ENCODE measurements at regions not wholly inside any gene's neighbourhood (a gene's known extent, or its start where the extent isn't known, plus 50 kb on each side); places are given as distances from the start of the nearest gene placed in this dataset.

DNA sequence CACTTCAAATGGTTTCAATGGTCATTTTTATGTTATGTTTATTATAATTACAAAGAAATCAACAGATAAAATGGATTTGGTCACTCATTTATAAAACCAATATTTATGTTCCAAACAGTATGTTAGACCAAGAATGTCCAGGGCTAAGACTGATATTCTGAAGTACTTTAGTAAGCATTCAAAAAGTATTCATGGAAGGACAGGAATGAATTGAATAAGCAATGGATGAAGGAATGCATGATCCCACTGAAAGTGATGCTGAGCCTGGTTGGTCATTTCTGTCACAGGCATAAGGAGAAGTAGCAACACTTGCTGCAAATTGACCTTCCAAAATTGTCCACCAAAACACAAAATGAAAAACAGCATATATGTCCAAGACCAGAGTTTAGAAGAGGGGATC lies 189.0 kb upstream of the CELF2 start:
- DNase-seq (ENCODE audit: low read depth in 2 of 2), result no peak

DNA sequence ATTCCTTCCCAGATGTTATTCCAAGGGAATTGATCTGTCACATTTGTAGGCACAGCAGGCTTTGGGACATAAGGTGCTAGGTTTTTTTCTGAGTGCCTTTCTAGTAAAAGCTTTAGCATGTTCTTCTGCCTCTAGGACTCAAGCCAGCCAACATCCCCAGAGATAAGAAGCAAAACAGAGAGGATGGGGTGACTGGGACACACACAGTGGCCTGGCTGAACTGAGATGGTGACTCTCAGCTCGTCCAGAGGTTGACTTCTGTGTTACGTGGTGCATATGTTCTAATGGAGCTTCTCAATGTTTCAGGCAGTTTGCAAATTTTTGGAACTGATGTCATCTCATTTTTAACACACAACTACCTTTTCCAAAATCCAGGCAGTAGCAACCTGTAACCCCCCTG lies 188.1 kb upstream of the CELF2 start:
- no peak for DNase-seq (ENCODE audit: low read depth in 2 of 2)

DNA sequence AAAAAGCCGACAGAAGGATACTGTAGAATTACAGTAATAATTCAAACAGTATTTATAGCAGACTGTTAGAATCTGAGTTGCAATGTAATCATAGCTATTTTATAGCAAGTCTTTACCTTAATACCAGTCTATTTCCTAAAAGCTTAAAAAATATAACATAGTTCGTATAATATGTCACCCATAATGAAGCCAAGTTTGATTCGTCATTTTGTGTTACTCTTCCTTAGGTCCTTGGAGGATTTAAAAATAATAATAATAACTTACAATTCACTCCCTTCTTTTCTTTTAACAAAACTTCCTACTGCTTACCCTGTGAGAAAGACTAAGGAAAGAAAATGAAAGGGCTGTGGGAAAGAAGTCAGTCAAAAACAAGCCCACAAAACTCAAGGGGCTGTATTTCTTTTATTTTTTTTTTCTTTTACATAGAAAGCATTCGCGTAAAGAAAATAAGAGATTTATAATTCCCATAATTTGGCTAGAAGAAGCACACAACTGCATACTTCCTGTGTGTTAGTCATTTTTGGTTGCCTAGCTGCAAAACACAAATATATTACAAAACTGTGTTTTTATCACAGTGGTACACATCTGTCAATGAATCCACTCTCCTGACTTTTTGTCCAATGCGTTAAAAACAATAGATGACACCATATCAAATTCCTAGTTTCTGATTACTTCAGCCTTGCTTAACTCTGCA lies 187.2 kb upstream of the CELF2 start:
- DNase-seq (ENCODE audit: low read depth in 2 of 2), result peak; percentile 94 to 96

DNA sequence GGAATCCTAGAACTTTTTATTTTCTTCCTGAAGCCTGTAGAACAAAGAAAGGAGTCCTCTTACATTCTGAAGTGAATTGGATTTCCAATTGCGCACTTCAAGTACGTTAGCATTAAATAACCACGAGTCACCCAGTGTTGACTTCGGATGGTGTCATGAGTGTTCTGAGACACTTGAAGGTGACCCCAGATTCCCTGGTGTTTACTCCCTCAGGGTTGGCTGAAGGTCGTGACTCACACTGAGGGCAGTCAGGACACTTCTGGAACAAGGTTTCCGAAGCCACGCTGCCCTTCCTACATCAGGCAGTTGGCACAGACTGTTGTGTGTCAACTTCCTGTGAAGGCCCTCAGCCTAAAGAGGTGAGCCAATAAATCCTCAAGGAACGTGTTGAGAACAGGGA lies 186.6 kb upstream of the CELF2 start:
- peak; percentile 30 to 96 for DNase-seq (ENCODE audit: low read depth in 2 of 2)

DNA sequence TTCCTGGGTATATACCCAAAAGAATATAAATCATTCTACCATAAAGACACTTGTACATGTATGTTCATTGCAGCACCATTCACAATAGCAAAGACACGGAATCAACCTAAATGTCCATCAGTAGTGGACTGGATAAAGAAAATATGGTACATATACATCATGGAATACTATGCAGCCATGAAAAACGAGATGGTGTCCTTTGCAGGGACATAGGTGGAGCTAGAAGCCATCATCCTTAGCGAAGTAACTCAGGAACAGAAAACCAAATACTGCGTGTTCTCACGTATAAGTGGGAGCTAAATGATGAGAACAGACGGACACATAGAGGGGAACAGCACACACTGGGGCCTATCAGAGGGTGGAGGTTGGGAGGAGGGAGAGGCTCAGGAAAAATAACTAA lies 183.7 kb upstream of the CELF2 start:
- DNase-seq (ENCODE audit: low read depth in 2 of 2), result no peak

DNA sequence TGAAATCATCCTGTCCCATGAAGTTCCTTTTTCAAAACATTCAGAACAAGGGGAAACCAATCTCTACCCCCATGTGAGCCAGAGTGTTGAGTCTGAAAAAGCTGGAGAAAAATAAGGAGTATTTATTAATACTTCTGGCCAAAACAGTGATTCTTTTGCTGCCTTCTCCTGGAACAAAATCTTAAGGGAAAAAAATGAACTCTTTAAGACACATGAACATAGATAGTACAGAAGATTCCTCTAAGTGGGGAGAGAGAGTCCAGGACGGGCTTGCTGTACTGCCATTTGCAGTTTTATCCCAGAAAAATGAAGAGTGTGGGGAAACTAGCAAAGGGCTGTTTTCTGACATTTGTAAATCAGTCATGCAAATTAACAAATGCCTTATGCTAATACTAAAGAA lies 173.4 kb upstream of the CELF2 start:
- no peak for DNase-seq (ENCODE audit: low read depth in 2 of 2)

DNA sequence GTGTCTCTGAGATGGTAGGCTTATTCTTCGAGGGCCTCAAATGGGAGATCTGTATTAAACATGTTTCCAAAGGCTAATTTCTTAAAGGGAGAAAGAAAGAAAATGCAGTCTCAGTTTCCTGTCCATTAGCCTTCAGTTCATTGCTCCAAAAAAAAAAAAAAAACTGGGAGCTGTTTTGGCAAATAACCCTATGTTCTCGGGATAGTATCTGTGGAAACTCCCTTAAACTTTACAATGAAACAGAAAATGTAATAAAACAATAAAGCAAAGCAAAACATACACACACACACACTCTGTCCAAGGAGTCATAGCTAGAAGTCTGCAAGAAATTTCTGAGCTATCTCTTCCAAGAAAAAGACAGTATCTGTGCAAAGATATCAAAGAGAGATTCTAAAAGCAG lies 172.5 kb upstream of the CELF2 start:
- no peak for DNase-seq (ENCODE audit: low read depth in 2 of 2)

DNA sequence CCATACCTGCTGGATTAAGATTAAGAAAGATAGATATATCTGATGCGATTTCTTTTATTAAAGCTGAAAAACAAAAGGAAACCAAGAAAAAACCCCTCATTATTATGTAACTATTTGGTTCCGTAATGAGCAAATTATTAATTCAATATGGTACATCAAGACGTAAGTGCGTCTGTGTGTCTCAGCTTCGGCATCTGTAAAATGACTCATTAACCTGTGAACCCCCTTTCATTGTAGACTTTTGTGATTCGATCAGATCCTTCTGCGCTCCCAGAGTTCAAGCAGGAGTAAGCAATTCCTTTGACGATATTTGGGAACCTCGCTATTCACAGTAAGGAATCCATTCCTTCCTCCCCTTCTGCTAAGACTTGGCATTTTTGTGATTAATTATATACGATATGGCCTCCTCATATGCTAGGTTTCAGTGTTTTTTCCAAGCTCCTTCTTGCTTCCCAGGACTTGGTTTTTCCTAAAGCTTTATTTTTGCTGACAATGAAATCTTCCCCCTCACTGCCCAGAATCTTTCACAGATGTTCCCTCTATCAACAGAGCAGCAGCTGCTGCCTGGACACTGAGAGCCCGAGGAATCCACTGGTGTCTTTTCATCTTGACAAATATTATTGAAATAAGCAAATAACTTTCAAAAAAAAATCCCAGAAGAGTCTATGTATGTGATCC lies 171.7 kb upstream of the CELF2 start:
- no peak for DNase-seq (ENCODE audit: low read depth in 2 of 2)

DNA sequence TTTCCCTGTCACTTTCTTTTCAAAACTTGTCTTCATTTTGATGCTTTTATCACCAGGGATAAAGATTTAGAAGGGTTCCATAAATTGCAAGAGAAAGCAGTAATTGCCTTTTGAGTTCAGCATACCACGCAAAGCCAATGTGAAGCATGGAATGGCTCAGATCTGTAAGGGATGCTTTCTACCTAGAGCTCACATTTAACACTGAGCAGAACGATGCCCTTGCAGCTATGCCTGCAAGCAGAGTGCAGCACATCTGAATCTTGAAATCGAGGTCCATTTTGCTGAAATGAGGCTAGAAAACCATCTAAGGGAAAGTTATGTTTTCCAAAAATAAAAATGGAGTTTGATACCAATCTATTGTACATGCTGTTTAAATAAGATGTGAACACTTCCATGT lies 171.2 kb upstream of the CELF2 start:
- DNase-seq (ENCODE audit: low read depth in 2 of 2), result no peak

DNA sequence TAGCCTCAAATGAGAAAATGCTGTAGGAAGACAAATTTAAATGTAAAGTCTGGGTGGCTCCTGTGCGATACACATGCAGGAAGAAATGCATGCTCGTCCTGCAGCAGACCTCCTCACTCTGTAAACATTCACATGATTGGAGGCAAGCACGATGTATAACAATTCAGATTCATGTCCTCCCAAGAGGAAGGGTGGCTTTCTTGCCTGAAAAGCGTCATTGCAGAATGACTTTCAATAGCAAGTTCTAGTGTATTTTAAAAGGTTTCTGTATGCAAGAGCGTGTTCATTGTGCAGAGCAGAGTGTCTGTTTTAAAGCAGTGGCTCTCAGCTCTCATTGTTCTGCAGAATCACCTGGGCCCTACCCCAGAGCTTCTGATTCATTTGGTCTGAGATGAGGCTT lies 170.3 kb upstream of the CELF2 start:
- no peak for DNase-seq (ENCODE audit: low read depth in 2 of 2)

DNA sequence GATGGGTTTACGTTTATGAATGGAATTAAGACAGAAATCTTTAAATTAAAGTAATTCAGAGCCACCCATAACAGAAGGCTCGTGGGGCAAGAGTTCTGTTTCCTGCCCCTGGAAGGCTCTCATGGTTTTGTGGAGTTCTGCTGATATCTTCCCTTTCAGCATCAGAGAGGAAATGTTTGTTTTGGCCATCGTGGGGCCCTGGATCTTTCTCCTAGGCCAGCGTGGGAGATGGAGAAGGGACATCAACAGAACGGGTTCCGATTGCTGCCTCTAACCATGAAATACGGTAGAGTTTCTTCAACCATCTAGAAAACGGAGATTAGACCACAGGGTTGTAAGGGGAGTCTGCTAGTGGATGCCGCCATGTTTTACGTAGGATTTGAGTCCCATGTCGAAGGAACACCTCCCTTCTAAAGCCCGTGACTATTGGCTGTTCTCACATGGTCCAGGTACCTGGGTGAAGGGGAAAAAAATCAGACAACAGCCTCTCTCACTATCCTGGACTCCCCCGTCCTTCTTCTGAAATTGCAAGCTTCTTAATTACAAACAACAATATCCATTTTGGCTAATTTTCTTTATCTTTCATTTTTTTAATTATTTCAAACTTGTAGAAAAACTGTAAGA lies 169.1 kb upstream of the CELF2 start:
- no peak for DNase-seq (ENCODE audit: low read depth in 2 of 2)

DNA sequence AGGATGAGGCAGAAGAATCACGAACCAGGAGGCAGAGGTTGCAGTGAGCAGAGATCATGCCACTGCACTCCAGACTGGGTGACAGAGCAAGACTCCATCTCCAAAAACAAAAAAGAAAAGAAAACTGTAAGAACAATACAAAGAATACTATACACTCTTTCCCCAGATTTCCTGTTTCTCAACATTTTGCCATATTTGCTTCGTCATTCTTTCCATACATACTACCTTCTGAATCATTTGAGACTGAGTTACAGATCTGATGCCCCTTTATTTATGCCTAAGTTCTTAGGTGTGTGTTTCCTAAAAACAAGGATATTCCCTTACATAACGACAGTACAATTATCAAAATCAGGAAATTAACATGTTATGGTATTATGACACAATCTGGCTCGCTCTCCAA lies 168.4 kb upstream of the CELF2 start:
- DNase-seq (ENCODE audit: low read depth in 2 of 2), result peak in 1 of 2 donors; percentile 32

DNA sequence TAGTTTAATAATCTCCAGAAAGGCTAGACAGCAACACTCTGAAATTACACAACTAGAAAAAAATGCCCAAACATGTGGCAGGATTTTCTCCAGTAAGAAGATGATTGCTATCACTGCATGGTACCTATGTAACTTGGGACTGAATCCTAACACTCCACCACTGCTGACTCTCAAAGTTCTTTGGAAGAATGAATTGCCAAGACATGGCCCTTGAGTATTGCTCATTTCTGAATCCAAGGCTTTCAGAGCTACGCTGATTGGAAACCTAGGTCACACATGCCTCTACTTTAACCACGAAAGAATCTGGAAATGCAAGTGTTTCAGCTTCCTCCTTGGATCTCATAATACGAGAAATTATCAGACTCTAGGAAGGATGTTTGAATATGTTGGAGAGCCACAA lies 167.5 kb upstream of the CELF2 start:
- DNase-seq (ENCODE audit: low read depth in 2 of 2), result no peak

DNA sequence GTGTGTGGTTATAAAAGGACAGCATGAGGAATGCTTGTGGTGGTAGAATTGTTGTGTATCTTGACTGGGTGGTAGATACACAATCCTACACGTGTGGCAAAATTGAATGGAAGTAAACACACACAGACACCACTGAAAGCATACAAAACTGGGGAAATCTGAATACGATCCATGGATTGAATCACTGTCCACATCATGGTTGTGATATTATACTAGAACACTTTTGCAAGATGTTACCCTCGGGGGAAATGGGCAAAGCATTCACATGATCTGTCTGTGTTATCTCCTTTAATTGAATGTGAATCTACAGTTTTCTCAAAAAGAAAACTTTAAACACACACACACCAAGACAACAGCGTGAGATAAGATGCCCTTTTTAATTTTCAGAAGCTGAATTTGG lies 165.2 kb upstream of the CELF2 start:
- no peak for DNase-seq (ENCODE audit: low read depth in 2 of 2)

DNA sequence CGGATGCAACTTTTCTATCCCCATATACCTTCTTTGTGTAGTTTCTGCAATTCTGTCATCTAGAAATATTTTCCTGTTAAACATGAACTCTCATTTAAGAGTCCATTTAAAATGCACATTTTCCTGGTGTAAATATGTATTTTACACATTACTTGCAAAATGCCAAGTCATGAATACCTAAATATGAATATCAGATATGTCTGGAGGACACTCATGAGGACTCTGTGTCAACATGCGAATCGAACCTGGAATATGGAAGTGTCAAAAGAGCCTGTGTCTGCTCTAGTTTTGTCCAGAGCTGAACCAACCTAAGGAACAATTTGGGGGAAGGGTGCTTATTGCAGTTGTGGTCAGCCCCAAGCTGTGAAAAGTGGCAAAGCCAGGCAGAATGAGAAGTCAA lies 163.7 kb upstream of the CELF2 start:
- DNase-seq (ENCODE audit: low read depth in 2 of 2), result no peak

DNA sequence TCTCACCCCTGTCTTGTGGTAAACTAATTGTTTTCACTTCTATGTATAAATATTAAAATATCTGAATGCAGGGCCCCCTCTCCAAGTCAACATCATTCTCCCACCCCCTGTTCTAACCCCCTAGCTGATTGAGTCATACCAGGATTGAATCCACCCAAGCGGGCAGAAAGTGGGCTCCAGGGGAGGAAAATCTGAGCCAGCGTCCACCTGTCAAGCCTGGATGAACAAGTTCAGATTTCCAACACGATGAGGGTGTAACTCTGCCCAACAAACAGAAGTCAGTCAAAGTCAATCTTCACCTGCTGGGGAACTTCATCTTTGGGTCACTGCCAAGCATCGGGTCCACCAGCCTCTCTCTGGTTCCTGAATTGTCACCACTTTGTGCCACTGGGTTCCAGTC lies 162.9 kb upstream of the CELF2 start:
- no peak for DNase-seq (ENCODE audit: low read depth in 2 of 2)

DNA sequence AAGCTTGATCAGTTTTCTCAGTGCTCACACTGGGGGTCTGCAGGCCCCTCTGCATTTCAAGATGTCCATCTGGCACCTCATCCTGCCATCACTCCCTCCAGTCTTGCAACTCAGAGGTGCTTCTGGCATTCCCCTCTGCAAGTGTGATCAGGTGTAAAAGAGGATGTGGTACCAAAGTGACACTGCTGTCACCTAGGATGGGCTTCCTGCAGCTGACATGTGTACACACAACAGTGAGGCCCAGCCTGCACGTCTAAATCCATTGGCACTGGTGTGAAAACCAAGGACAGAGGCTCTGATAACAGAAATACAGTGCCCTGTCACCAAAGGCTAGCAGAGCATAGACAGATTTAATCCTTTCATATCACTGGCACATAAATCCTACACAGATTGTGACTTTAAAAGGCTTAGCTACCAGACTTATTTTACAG lies 162.5 kb upstream of the CELF2 start:
- no peak for DNase-seq (ENCODE audit: low read depth in 2 of 2)

DNA sequence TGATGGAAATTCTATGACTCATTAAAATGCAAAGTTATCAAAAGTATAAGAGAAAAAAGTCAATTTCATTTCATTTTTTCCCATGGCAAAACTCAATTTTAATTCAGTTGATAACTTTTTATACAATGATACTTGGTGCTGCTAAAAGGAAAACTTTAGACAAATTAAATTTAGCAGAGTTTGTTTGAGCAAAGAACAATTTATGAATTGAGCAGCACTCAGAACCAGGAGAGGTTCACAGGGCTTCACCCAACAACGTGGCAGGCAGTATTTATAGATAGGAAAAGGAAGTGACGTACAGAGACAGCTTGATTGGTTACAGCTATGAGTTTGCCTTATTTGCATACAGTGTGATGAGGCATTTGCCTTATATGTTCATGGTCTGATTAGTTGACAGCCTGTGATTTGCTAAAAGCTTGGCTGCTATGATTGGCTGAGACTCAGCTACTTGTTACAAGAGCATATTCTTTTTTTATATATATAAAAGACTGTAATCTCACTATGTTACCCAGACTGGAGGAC lies 157.2 kb upstream of the CELF2 start:
- no peak for DNase-seq (ENCODE audit: low read depth in 2 of 2)

DNA sequence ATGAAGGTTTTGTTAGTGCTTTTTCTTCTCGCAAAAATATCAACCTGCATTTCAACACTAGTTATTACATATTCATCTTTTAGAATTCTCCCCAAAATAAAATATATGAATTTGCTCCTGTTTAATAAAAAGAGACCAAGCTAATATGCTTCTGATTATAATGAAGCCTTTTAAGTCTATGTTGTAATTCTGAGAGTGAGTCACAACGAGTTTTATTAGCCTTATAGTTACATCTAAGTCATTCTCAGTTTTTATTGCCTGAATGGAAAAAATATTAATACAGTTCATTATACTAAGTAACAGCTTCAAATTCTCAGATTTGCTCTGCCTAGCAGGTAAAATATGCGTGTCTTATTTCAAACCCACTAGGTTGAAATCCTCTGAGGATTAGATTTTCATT lies 152.4 kb upstream of the CELF2 start:
- no peak for DNase-seq (ENCODE audit: low read depth in 2 of 2)

DNA sequence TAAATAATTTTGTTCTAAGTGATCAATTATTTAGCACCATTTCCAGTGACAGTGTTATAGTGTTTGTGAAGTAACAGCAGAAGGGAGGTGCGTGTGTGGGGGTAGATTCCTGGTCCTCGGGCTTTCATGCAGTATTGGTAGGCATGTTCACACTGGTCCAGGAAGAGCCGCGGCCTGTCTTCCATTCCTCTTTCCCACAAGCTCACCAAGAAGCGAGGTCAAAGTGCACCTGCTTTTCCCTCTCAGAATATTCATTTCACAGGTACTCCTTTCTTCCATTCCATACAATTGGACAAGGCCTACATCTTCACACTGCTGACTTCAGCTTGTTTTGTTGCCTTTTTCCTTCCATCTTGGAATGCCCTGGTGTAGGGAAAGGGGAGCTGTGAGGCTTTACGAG lies 151.8 kb upstream of the CELF2 start:
- DNase-seq (ENCODE audit: low read depth in 2 of 2), result no peak

DNA sequence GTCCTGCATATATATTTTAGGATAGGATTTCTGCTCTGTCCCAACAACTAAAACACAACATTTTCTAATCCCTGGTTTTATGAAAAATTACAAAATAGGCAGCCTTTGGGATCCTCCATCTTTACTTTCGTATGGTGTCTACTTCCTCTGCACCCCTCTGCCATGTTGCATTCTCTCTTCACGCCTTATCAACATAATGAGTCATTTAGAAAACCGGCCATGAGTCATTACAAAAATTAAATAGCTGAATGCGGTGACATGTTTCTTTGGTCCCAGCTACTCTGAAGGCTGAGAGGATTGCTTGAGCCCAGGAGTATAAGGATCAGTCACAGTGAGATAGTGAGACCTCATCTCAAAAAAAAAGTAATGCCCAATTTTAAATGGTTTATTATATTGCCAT lies 148.1 kb upstream of the CELF2 start:
- peak in 1 of 2 donors; percentile 68 for DNase-seq (ENCODE audit: low read depth in 2 of 2)

DNA sequence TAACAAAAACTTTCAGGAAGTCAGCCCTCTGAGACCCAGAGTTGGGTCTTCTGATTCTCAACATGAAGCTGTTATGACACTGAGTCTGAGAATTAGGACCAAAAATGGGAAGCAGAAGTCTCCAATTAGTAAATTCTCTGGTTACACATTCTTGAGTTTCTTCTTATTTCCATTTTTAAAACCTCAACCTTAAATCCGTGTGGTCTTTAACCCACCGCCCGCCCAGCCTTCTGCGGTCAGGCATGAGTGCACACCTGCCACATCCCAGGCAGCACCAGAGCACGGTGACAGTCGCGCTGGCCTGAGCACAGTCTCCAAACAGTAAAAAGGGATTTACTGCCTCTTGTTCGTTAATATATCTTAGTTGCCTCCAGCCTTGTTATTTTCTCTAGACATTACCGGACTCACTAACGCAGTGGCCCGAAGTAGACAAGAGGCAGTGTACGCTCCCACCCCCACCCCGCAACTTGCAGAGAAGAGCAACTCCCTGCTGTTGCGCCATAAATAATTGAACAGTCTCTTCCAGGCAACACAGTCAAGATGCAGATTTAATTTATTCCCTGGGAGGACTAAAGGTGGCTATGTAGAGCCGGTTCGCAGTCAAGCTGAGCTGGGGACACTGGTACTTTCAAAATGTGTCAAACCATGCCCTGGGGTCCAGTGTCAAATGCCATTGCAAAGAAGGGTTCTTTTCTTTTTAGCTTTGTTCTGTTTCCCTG lies 147.0 kb upstream of the CELF2 start:
- no peak for DNase-seq (ENCODE audit: low read depth in 2 of 2)
